SKM-1 treated with dmso at 0.1 percent for 144 hours (cell line): ENCODE measurements at regions not wholly inside any gene's neighbourhood (a gene's known extent, or its start where the extent isn't known, plus 50 kb on each side); places are given as distances from the start of the nearest gene placed in this dataset.
A peak's percentile ranks its signal among the peaks of the same experiment; 100 is the strongest.
"Not testable (repeated sequence)": the region's sequence is repeated elsewhere in the genome, so short reads cannot be mapped to it uniquely, and the experiment has no call there.

Experiments used
- DNase-seq: peaks from one replicate; lab custom pipeline; 2025; ENCODE audit not compliant: unreplicated experiment; lab: John Stamatoyannopoulos, UW

DNA sequence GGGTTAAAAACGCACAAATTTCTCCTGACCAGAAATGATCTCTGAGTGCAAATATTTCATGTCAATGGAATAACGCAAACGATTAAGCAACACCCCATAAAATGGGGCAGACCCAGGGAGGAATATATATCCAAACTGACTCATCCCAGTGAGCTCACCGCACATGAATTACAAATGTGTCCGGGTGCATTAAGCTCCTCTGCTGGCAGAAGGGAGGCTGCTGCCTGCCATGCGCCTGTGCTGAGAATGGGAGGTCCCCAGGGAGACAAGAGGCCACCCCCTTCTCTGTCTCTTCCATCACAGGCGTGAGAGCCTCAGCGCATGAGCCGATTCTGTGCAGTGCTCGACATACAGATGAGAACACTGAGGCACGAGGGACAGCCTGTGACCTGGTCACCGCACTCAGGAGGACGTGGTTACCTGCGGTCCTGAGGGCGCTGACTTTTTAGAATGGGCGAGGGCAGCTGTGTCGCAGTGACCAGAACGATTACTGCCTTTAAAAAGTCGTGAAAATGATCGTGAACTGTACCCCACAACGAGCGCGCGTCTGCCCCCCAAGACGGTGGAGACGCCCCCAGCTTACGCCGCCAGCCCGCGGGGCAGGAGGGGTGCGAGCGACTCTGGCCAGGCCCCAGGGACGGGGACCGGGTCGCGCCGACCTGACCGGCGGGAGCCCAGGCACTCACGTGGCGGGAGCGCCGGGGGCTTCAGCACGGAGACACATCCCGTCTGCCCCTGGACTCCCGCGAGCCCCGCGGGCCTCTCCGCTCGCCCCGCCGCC, 188.5 kb downstream of the ADRA2C start:
- DNase-seq = peak; percentile 42

DNA sequence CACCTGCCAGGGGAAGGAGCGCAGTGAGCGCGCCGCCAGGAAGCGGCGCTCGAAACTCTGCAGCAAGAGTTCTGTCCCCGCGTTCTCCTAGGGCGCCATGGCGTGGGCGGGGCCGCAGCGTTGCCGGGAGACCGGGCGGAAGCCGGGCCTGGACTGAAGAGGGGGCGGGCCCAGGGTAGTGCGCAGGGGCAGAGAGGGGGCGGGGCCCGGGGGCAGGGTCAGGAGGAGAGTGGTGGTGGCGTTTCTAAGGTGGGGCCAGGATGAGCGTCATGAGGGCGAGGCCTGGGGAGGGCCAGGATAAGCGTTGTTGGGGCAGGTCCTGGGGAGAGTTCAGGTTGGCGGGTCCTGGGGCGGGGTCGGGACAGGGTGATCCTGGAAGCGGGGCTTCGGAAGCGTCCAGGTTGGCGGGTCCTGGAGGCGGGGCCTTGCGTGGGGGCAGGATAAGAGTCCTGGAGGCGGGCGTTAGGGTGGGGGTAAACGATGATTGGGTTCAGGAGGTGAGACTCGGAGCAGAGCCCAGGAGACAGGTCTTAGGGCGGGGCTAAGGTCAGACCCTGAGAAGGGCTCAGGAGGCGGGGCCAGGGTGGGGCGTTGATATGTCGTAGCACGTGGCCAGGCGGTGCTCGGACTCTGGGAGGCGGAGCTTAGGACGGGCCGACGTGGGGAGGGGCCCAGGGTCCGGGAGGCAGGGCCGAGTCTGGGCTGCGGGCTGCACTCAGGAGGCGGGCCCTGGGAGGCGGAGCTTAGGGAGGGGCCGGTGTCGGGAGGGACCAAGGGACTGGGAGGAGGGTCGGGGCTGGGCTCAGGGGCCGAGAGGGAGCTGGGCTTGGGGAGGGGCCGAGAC, 189.4 kb downstream of the ADRA2C start:
- peak; percentile 98 for DNase-seq

DNA sequence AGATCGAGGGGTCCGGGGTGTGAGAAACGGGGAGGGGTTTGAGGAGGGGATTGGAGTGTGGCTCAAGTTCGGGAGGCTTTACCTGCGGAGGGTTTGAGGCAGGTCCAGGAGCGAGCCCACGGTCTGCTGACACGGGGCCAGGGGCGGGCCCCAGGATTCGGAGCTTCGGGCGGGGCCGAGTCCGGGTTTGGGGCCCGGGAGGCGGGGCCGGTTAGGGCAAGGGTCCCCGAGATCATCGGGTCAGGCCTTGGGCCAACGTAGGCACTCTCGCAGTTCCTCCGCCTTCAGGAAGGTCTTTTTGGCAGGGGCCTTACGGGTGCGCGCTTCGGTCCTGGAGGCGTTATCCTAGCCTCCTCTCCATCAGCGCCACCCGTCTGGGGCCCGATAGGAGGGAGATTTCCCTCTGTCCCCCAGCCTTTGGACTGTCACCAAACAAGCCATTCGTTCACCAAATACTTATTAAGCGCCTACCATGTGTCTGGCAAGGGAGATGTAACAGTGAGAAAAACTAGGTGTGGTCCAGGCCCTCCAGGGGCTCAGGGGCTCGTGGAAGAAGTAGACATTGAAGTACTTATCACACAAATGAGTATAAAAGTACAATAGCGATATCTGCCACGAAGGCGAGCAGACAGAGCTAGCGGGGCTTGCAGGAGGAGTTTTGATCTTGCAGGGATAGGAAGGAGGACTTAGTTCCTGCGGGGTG, 190.1 kb downstream of the ADRA2C start:
- DNase-seq = not testable (repeated sequence)

DNA sequence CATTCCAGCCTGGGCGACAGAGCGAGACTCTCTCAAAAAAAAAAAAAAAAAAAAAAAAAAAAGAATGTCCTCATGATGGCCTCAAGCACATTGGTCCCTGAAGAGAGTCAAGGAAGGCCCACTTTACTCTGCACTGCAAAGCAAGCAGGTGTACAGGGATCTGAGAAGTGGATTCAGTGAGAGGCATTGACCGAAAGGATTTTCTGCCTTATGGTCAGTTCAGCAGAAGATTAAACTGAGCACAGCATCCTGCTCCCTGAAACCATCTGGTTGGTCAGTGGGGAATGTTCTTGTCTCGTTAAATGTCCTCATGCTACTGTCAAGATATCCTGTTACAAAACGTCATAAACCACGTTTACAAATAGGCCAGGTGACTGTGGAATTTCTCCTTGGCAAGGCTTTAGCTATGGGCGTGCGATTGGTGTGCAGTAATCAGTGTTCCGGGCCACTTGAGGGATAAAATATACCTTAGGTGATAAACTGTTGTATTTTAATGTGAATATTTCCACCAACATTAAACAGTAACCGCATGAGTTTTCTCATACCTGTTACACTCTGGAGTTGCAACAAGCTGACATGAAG, 195.0 kb downstream of the ADRA2C start:
- not testable (repeated sequence) for DNase-seq

DNA sequence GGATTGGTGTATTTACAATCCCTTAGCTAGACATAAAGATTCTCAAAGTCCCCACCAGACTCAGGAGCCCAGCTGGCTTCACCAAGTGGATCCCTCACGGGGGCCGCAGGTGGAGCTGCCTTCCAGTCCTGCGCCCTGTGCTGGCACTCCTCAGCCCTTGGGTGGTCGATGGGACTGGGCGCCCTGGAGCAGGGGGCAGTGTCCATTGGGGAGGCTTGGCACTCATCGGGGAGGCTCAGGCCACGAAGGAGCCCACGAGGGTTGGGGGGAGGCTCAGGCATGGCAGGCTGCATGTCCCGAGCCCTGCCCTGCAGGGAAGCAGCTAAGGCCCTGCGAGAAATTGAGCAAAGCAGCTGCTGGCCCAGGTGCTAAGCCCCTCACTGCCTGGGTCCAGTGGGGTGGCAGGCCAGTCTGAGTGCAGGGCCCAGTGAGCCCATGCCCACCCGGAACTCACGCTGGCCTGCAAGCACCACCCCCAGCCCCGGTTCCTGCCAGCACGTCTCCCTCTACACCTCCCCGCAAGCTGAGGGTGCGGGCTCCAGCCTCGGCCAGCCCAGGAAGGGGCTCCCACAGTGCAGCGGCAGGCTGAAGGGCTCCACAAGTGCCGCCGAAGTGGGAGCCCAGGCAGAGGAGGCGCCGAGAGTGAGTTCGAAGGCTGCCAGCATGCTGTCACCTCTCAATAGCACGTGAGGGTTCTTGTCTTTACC, 198.5 kb downstream of the ADRA2C start:
- not testable (repeated sequence) for DNase-seq

DNA sequence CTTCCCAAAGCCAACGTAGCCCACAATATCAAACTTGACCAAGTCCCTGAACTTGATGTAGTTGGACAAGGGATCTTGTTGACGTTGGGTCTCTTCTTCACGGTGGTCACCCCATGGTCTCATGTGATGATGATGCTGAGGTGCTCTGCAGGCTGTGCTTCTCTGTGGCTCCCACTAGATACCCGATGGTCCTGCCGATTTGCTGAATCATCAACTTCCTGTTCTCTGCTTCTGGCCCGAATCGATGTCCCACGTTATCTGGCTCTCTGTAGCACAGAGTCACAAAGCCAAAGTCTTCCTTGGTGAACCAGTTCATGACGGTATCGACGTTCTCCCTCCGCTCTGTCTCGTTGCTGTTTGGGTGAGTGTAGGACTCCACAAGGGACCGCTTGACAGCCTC, 201.0 kb downstream of the ADRA2C start:
- not testable (repeated sequence) for DNase-seq

DNA sequence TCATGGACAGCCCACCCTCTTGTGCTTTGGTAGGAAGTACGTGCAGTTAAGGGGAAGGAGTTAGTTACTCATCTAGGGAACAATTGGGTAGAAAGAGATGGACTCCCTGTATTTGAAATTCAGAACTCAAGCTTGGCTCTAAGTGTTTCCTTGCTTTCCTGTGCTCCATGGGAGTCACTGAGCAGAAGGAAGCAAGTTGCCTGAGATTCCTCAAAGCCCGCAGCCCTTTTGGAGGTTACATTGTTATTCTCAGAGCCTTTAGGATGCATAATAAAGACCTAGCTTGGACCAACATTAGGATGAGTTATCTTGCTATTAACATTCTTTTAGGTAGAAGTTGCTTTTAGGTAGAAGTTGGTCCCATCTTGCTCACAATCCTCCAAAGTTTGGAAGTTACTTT, 206.4 kb downstream of the ADRA2C start:
- not testable (repeated sequence) for DNase-seq

DNA sequence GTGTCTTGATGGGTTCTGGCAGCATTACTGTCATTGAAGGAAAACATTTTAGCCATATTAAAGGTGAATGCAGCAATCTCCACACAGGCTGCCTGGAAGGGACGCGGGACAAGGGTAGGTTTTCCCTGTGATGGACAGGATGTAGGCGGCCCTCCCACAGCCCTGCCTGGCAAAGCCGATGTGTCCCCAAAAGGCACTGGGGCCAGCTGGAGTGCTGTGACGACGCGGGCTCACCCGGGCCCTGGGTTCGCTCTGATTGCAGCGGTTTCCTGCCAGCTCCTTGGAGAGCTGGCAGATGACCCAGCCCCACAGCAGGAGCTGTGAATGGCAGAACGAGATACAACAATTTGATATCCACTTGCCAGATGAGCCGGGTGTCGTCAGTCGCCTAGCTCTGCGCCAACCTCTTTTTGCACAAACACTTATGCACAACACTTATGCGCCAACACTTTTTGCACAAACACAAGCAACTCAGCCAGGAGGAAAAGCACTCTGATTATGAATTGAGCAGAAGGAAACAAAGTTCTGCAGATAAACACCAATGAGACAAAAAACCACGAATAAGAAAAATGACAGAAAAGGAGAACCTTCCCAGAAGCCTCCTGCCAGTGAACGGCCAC, 207.5 kb downstream of the ADRA2C start:
- not testable (repeated sequence) for DNase-seq

DNA sequence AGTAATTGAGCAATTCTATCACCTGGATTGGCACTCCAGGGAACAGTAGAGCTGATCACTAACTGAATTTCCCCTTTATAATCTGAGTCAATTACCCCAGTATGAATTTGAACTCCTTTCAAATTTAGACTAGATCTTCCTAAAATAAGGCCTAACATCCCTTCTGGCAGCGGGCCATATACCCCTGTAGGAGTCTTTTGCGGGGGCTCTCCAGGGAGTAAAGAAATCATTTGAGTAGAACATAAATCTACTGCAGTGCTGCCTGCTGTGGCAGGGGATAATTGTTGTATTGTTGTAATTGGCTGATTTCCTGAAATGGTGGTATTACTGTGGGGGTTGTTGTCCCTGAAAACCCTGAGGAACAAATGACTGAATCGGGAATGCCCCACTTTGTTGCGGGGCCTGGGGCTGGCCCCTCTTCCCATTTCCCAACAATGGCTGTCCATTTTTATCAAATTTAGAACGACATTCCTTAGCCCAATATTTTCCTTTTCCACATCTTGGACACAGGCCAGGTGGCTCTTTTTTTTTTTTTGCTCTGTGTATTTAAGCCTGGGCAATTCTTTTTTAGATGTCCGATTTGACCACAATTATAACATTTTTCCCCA, 217.4 kb downstream of the ADRA2C start:
- not testable (repeated sequence) for DNase-seq

DNA sequence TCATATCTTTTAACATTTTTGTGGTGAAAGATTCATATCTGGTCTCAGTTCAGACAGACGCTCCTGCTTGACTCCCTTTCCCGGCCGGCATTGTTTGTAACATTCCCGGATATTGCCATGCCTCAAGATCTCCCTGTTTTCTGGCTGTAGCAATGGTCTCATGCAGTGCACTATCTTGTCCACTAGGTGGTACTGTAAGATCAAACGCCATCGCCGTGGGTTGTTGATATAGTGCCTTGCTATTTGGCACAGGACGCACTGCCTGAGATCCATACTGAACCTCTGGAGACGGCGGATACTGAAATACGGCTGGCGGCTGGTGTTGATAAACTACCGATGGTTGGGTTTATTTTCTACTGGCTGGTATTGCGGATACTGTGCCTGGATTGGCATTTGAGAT, 218.6 kb downstream of the ADRA2C start:
- not testable (repeated sequence) for DNase-seq

DNA sequence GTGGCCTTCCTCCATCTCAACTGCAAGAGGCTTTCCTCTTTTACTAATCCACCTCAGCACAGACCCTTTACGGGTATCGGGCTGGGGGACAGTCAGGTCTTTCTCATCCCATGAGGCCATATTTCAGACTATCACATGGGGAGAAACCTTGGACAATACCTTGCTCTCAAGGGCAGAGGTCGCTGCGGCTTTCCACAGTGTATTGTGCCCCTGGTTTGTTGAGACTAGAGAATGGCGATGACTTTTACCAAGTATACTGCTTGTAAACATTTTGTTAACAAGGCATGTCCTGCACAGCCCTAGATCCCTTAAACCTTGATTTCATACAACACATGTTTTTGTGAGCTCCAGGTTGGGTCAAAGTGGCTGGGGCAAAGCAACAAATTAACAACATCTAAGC, 220.2 kb downstream of the ADRA2C start:
- not testable (repeated sequence) for DNase-seq

DNA sequence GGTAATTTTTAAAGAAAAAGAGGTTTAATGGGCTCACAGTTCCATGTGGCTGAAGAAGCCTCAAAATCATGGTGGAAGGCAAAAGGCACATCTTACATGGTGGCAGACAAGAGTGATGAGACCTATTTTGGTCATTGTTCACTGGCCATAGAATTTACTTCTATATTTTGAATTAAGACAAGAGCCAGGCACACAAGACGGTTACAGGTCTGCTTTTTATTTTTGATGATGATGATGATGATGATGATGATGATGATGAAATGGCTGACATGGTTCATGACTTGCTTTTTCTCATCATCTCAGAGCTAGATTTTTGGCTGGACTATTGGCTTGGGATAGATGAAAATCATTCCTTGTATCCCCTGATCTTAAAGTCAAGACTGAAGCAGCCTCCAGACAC, 229.3 kb downstream of the OTOP1 start:
- not testable (repeated sequence) for DNase-seq

DNA sequence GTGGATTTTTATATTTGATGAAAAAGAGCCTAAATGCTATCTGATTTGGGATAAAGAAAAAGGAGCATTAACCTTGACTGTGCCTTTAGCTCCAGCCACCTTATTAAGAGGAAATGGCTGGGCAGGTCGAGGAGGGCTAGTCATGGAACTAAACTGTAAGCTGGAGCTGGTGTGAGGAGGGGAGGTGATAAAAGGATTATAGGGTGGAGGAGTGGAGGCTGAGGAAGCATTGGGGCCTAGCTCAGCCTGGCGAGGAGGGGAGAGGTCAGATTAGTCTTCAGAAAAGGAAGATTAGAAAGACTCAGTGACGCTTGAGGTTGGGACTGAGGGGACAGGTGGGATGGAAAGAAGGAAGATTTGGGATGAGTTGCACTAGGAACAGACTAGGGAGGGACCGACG, 222.7 kb downstream of the OTOP1 start:
- DNase-seq = not testable (repeated sequence)

DNA sequence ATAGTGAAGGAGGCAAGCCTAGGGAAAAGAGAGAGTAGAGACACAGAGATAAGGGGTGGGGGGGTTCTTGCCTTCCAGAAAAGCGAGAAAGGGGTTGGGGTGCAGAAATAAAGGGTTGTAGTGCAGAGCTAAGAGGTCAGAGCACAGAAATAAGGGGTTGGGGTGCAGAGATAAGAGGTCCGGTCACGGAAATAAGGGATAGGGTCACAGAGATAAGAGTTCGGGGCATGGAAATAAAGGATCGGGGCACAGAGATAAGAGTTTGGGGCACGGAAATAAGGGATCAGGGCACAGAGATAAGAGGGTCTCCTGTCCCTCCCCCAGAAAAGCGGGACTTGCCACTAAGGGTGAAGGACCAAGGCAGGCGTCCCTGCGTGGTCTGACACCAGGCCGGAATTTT, 222.0 kb downstream of the OTOP1 start:
- not testable (repeated sequence) for DNase-seq

DNA sequence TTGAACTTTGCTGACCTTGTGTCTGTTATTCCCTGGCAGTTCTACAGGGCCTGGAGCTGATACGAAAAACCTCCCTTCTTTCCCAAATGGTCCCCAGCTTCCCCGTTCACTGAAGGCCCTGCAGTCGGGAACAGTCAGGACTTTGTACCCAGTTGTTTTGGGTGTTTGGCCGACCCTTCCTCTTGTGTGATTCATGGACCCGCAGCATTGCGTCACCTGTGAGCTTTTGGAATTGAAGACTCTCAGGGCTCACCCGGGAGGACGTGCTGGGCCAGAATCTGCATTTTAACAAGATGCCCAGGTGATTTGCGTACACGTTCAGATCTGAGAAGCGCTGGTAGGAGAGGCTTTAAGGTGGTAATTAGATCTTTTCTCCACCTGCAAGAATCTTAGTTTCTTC, 220.4 kb downstream of the OTOP1 start:
- DNase-seq = not testable (repeated sequence)

DNA sequence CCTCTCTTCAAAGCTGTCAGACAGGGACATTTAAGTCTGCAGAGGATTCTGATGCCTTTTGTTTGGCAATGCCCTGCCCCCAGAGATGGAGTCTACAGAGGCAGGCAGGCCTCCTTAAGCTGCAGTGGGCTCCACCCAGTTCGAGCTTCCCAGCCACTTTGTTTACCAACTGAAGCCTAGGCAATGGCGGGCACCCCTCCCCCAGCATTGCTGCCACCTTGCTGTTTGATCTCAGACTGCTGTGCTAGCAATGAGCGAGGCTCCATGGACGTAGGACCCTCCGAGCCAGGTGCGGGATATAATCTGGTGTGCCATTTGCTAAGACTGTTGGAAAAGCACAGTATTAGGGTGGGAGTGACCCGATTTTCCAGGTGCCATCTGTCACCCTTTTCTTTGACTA, 207.7 kb downstream of the OTOP1 start:
- not testable (repeated sequence) for DNase-seq

DNA sequence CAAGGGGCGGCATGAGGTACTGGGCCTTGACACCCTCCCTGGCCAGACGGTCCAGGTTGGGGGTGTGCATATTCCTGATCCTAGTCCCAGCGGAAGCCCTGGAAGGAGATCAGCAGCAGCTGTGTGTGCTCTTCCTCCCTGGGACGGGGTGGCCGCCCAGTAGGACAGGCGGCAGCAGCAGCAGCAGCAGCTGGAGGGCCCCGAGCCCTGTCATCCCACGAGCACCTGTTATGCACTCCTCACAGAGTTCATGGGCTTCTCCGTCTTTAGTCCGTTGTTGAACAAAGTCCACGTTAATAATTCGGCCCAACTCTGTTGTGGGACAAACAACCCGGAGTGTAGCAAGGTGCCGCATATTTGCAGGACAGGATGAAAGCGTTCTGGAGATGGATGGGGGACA, 205.6 kb downstream of the OTOP1 start:
- not testable (repeated sequence) for DNase-seq

DNA sequence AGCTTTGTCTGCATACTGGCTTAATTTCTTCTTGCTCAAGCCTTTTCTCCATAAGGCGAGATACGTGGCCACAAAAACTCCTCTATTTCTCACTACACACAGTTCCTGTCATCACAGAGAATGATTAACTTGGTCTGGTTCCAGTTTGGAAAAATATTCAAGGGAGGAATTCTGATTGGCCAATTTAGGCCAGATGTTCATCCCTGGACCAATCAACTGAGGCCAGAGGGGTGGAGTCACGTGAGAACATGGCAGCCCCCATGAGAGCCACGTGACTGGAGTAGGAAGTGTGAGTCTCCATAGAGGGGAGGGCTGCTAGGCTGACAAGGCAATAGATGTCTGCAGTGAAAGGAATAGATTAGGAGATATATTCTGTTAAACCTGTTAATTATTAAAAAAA, 200.0 kb downstream of the OTOP1 start:
- DNase-seq = not testable (repeated sequence)

DNA sequence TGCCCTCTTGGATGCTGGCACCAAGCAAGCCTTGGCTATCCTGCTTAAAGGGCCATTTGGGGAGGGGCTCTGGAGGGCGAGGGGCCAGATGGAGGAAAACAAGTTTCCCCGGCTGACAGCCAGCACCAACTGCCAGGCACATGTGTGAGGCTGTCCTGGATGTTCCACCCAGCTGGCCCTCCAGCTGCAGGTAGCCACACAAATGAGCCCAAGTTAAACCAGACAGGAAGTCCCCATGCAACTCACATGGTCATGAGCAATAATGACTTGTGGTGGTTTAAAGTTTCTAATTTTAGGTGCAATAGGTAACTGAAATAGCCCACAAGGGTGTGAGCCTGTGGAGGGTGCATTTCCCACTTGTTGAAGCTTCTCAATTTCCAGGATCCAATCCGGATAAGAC, 198.0 kb downstream of the OTOP1 start:
- DNase-seq = not testable (repeated sequence)

DNA sequence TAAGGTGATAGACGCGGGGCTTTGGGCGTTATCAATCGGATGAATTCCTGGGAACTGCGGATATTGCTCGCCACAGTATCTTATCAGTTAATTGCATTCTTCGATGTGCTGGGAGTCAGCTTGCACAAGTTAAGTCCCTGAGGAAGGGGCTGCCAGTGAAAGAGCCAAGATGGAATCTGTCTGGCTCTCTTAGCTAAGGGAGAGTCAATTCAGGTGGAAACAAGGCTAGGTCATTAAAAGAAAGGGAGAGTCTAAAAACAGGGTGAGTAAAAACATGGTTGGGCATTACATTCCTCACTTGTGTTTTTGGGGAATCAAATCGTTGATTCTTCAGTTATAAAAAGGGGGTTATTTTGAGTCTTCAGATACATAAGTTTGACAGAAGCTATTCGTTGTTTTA, 196.2 kb downstream of the OTOP1 start:
- DNase-seq = not testable (repeated sequence)
